Osteoblast (primary cell): ENCODE measurements at regions not wholly inside any gene's neighbourhood (a gene's known extent, or its start where the extent isn't known, plus 50 kb on each side); places are given as distances from the start of the nearest gene placed in this dataset.

ENCODE experiments used
- DNase-seq: peaks from one replicate; pipeline ENCODE4 v3.0.0; 2011; ENCODE audit warnings: low spot score, mixed read lengths; ENCODE audit not compliant: insufficient read length; ENCODE audit errors: missing footprints
- H2AFZ ChIP-seq: 2 replicates; pipeline ENCODE4 v1.6.0; 2011; ENCODE audit warnings: mild to moderate bottlenecking, low read length
- H3K27ac ChIP-seq: 2 replicates; pipeline ENCODE4 v1.5.1; 2011; ENCODE audit warnings: mild to moderate bottlenecking, low read depth, low read length, moderate library complexity
- H3K27me3 ChIP-seq: 2 replicates; pipeline ENCODE4 v1.6.0; 2012; ENCODE audit warnings: mild to moderate bottlenecking, control low read depth, inconsistent platforms, low read length, moderate library complexity; ENCODE audit not compliant: insufficient read depth
- H3K36me3 ChIP-seq: 2 replicates; pipeline ENCODE4 v1.5.1; 2011; ENCODE audit warnings: mild to moderate bottlenecking, low read length, control low read depth, moderate library complexity; ENCODE audit not compliant: insufficient read depth
- H3K4me1 ChIP-seq: 2 replicates; pipeline ENCODE4 v1.5.1; 2011; ENCODE audit warnings: mild to moderate bottlenecking, low read length, control low read depth, moderate library complexity; ENCODE audit not compliant: insufficient read depth
- H3K4me2 ChIP-seq: 2 replicates; pipeline ENCODE4 v1.6.0; 2011; ENCODE audit warnings: mild to moderate bottlenecking, low read length; ENCODE audit not compliant: insufficient read depth
- H3K4me3 ChIP-seq: fragments of 200-600 bp; sonication (generic); 3 replicates; pipeline ENCODE4 v1.5.1; 2012; ENCODE audit warnings: mild to moderate bottlenecking, low read length, inconsistent platforms; ENCODE audit not compliant: insufficient read depth
- H3K79me2 ChIP-seq: 2 replicates; pipeline ENCODE4 v1.6.0; 2012; ENCODE audit warnings: mild to moderate bottlenecking, low read length, control low read depth, inconsistent platforms; ENCODE audit not compliant: insufficient read depth
- H3K9me3 ChIP-seq: 2 replicates; pipeline ENCODE4 v1.5.1; 2011; ENCODE audit warnings: low read depth, low read length, control low read depth
- H4K20me1 ChIP-seq: 2 replicates; pipeline ENCODE4 v1.6.0; 2012; ENCODE audit warnings: mild to moderate bottlenecking, low read length, control low read depth; ENCODE audit not compliant: insufficient read depth
- CTCF ChIP-seq: IDR thresholded peaks from 2 replicates; pipeline ENCODE4 v1.5.1; 2011; ENCODE audit warnings: mild to moderate bottlenecking, low read depth, low read length, moderate library complexity; ENCODE audit errors: extremely low read depth

- Histone ChIP-seq H3K4me2 (no peak overlapping the region), H4K20me1 (no peaks in the 10 kb centered on the region), H3K79me2 (no peaks in the 10 kb centered on the region), H2AFZ (no peak overlapping the region), H3K9me3 (no peaks in the 10 kb centered on the region), H3K4me3 (no peak overlapping the region), H3K27me3 (no peaks in the 10 kb centered on the region), H3K4me1 (no peaks in the 10 kb centered on the region), H3K36me3 (no peaks in the 10 kb centered on the region), H3K27ac (no peak overlapping the region)
- DNase-seq = no peak
- TF ChIP-seq CTCF = no peak
Observed at GRCh38 chr2:17086990-17087389, 421.4 kb upstream of the CYRIA start.

- H3K27me3 ChIP-seq = no peaks in the 10 kb centered on the region
- no peak overlapping the region for H3K4me2 ChIP-seq
Observed at GRCh38 chr2:17085546-17086202, 420.0 kb upstream of the CYRIA start.

GRCh38 chr2:17084877-17085276 lies 419.2 kb upstream of the CYRIA start:
- no peak for TF ChIP-seq CTCF
- Histone ChIP-seq H4K20me1 (no peaks in the 10 kb centered on the region), H3K27me3 (no peaks in the 10 kb centered on the region), H3K4me1 (no peaks in the 10 kb centered on the region), H2AFZ (no peak overlapping the region), H3K27ac (no peak overlapping the region), H3K36me3 (no peaks in the 10 kb centered on the region), H3K4me2 (no peak overlapping the region), H3K4me3 (no peak overlapping the region), H3K79me2 (no peaks in the 10 kb centered on the region), H3K9me3 (no peaks in the 10 kb centered on the region)
- no peak for DNase-seq

More at GRCh38 chr2:17085546-17086202, 420.0 kb upstream of the CYRIA start:
- Histone ChIP-seq H4K20me1 (no peaks in the 10 kb centered on the region), H3K36me3 (no peaks in the 10 kb centered on the region), H3K79me2 (no peaks in the 10 kb centered on the region), H3K9me3 (no peaks in the 10 kb centered on the region), H2AFZ (no peak overlapping the region), H3K27ac (no peak overlapping the region), H3K4me3 (no peak overlapping the region), H3K4me1 (no peaks in the 10 kb centered on the region)
- DNase-seq = no peak
- no peak for TF ChIP-seq CTCF

- Histone ChIP-seq H2AFZ (no peak overlapping the region), H3K27ac (no peak overlapping the region), H3K79me2 (no peaks in the 10 kb centered on the region), H3K4me2 (no peak overlapping the region), H3K9me3 (no peaks in the 10 kb centered on the region), H4K20me1 (no peaks in the 10 kb centered on the region), H3K36me3 (no peaks in the 10 kb centered on the region), H3K4me3 (no peak overlapping the region), H3K27me3 (no peaks in the 10 kb centered on the region), H3K4me1 (no peaks in the 10 kb centered on the region)
- no peak for TF ChIP-seq CTCF
- DNase-seq = no peak
Observed at GRCh38 chr2:17083902-17084301, 418.3 kb upstream of the CYRIA start.
